ENCODE measurements at regions not wholly inside any gene's neighbourhood (a gene's known extent, or its start where the extent isn't known, plus 50 kb on each side); places are given as distances from the start of the nearest gene placed in this dataset.

GRCh38 chr21:34011660-34012059 is 61.7 kb upstream of the MRPS6 start (continued):
- TF ChIP-seq, protein P1, sequence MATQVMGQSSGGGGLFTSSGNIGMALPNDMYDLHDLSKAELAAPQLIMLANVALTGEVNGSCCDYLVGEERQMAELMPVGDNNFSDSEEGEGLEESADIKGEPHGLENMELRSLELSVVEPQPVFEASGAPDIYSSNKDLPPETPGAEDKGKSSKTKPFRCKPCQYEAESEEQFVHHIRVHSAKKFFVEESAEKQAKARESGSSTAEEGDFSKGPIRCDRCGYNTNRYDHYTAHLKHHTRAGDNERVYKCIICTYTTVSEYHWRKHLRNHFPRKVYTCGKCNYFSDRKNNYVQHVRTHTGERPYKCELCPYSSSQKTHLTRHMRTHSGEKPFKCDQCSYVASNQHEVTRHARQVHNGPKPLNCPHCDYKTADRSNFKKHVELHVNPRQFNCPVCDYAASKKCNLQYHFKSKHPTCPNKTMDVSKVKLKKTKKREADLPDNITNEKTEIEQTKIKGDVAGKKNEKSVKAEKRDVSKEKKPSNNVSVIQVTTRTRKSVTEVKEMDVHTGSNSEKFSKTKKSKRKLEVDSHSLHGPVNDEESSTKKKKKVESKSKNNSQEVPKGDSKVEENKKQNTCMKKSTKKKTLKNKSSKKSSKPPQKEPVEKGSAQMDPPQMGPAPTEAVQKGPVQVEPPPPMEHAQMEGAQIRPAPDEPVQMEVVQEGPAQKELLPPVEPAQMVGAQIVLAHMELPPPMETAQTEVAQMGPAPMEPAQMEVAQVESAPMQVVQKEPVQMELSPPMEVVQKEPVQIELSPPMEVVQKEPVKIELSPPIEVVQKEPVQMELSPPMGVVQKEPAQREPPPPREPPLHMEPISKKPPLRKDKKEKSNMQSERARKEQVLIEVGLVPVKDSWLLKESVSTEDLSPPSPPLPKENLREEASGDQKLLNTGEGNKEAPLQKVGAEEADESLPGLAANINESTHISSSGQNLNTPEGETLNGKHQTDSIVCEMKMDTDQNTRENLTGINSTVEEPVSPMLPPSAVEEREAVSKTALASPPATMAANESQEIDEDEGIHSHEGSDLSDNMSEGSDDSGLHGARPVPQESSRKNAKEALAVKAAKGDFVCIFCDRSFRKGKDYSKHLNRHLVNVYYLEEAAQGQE (IDR thresholded peaks at IDR 0.05; ENCODE audit: unreplicated experiment) = no peak
- TF ChIP-seq NANOG (IDR thresholded peaks at IDR 0.05; ENCODE audit: borderline replicate concordance) = no peak
- TF ChIP-seq ZNF114 (CRISPR knock-in tag; IDR thresholded peaks at IDR 0.05) = no peak
- TF ChIP-seq EZH2phosphoT487 (IDR thresholded peaks at IDR 0.05; ENCODE audit: unreplicated experiment) = no peak
- TF ChIP-seq STAT1 (IDR thresholded peaks at IDR 0.05; ENCODE audit: unreplicated experiment) = no peak
- TF ChIP-seq, protein P2, sequence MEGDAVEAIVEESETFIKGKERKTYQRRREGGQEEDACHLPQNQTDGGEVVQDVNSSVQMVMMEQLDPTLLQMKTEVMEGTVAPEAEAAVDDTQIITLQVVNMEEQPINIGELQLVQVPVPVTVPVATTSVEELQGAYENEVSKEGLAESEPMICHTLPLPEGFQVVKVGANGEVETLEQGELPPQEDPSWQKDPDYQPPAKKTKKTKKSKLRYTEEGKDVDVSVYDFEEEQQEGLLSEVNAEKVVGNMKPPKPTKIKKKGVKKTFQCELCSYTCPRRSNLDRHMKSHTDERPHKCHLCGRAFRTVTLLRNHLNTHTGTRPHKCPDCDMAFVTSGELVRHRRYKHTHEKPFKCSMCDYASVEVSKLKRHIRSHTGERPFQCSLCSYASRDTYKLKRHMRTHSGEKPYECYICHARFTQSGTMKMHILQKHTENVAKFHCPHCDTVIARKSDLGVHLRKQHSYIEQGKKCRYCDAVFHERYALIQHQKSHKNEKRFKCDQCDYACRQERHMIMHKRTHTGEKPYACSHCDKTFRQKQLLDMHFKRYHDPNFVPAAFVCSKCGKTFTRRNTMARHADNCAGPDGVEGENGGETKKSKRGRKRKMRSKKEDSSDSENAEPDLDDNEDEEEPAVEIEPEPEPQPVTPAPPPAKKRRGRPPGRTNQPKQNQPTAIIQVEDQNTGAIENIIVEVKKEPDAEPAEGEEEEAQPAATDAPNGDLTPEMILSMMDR (conservative IDR thresholded peaks at IDR 0.05; ENCODE audit: low read depth in 2 of 2) = no peak

DNA sequence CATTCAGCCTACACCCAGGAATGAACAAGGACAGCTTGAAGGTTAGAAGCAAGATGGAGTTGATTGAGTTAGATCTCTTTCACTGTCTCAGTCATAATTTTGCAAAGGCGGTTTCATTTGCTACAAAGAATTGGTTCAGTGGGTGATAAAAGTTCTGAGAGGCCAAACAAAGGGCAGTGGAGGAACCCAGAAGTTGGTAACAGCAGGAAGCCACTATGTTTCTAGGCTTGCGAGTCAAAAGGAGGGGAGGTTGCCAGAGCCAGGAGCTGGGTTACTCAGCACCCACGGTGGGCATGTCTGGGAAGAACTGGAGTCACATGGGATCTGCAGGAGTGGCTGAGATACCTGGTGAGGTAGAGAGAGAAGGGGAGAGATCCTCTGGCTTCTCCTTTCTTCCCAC is 64.2 kb upstream of the MRPS6 start:
- Histone ChIP-seq H3K4me2 (no peak overlapping the region), H3K36me3 (ENCODE audit: insufficient read depth) (no peaks in the 10 kb centered on the region), H3F3A (replicated peaks; ENCODE audit: low read depth) (no peaks in the 10 kb centered on the region), H3K9me2 (ENCODE audit: insufficient read depth) (peaks cover 5% of the 10 kb centered on the region; the same call in 1 of the 2 replicates), H3K79me2 (replicated peaks; ENCODE audit: insufficient read depth) (no peaks in the 10 kb centered on the region), H3K4me3 (no peak overlapping the region), H2AFZ (no peak overlapping the region; the same call in 1 of the 2 replicates), H3K4me1 (ENCODE audit: insufficient read depth) (no peaks in the 10 kb centered on the region), H4K20me1 (replicated peaks; ENCODE audit: insufficient read depth) (no peaks in the 10 kb centered on the region), H3K27me3 (ENCODE audit: insufficient read depth) (no peaks in the 10 kb centered on the region), H3K27ac (ENCODE audit: low read depth) (no peak overlapping the region)
- Mint-ChIP-seq H3K27ac (no peak overlapping the region), H3K4me3 (no peak overlapping the region), H3K36me3 (ENCODE audit: low read depth) (peaks cover 18% of the 10 kb centered on the region), H3K27me3 (ENCODE audit: insufficient read depth, low read depth, poor library complexity) (peaks cover 1% of the 10 kb centered on the region), H3K9me3 (peaks cover 27% of the 10 kb centered on the region), H3K4me1 (peaks cover 9% of the 10 kb centered on the region)
- peak; percentile 28; the same call in 2 of the 3 replicates for ATAC-seq
- no peak for DNase-seq (ENCODE audit: low spot score)
- TF ChIP-seq STAT1 (IDR thresholded peaks at IDR 0.05; ENCODE audit: unreplicated experiment) (no peak), ZNF331 (CRISPR knock-in tag; IDR thresholded peaks at IDR 0.05; ENCODE audit: low read depth) (no peak), POLR2AphosphoS5 (IDR thresholded peaks at IDR 0.05; ENCODE audit: low read depth) (no peak), ZNF114 (CRISPR knock-in tag; IDR thresholded peaks at IDR 0.05) (no peak), CREB1 (CRISPR knock-in tag; IDR thresholded peaks at IDR 0.05; ENCODE audit: low read depth) (no peak), ETS1 (IDR thresholded peaks at IDR 0.05) (no peak), EZH2phosphoT487 (IDR thresholded peaks at IDR 0.05; ENCODE audit: unreplicated experiment) (no peak)
- TF ChIP-seq, protein P3, sequence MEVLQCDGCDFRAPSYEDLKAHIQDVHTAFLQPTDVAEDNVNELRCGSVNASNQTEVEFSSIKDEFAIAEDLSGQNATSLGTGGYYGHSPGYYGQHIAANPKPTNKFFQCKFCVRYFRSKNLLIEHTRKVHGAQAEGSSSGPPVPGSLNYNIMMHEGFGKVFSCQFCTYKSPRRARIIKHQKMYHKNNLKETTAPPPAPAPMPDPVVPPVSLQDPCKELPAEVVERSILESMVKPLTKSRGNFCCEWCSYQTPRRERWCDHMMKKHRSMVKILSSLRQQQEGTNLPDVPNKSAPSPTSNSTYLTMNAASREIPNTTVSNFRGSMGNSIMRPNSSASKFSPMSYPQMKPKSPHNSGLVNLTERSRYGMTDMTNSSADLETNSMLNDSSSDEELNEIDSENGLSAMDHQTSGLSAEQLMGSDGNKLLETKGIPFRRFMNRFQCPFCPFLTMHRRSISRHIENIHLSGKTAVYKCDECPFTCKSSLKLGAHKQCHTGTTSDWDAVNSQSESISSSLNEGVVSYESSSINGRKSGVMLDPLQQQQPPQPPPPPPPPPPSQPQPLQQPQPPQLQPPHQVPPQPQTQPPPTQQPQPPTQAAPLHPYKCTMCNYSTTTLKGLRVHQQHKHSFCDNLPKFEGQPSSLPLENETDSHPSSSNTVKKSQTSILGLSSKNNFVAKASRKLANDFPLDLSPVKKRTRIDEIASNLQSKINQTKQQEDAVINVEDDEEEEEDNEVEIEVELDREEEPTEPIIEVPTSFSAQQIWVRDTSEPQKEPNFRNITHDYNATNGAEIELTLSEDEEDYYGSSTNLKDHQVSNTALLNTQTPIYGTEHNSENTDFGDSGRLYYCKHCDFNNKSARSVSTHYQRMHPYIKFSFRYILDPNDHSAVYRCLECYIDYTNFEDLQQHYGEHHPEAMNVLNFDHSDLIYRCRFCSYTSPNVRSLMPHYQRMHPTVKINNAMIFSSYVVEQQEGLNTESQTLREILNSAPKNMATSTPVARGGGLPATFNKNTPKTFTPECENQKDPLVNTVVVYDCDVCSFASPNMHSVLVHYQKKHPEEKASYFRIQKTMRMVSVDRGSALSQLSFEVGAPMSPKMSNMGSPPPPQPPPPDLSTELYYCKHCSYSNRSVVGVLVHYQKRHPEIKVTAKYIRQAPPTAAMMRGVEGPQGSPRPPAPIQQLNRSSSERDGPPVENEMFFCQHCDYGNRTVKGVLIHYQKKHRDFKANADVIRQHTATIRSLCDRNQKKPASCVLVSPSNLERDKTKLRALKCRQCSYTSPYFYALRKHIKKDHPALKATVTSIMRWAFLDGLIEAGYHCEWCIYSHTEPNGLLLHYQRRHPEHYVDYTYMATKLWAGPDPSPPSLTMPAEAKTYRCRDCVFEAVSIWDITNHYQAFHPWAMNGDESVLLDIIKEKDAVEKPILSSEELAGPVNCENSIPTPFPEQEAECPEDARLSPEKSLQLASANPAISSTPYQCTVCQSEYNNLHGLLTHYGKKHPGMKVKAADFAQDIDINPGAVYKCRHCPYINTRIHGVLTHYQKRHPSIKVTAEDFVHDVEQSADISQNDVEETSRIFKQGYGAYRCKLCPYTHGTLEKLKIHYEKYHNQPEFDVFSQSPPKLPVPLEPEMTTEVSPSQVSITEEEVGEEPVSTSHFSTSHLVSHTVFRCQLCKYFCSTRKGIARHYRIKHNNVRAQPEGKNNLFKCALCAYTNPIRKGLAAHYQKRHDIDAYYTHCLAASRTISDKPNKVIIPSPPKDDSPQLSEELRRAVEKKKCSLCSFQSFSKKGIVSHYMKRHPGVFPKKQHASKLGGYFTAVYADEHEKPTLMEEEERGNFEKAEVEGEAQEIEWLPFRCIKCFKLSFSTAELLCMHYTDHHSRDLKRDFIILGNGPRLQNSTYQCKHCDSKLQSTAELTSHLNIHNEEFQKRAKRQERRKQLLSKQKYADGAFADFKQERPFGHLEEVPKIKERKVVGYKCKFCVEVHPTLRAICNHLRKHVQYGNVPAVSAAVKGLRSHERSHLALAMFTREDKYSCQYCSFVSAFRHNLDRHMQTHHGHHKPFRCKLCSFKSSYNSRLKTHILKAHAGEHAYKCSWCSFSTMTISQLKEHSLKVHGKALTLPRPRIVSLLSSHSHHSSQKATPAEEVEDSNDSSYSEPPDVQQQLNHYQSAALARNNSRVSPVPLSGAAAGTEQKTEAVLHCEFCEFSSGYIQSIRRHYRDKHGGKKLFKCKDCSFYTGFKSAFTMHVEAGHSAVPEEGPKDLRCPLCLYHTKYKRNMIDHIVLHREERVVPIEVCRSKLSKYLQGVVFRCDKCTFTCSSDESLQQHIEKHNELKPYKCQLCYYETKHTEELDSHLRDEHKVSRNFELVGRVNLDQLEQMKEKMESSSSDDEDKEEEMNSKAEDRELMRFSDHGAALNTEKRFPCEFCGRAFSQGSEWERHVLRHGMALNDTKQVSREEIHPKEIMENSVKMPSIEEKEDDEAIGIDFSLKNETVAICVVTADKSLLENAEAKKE (CRISPR knock-in tag; IDR thresholded peaks at IDR 0.05) = no peak

Measured in GM23338 (cell line).